Endodermal cell (in vitro differentiated cells): ENCODE measurements at regions not wholly inside any gene's neighbourhood (a gene's known extent, or its start where the extent isn't known, plus 50 kb on each side); places are given as distances from the start of the nearest gene placed in this dataset.

Experiments
- DNase-seq: peaks from one replicate; pipeline ENCODE4 v3.0.0-alpha.2; 2017
- H3K27ac ChIP-seq: 2 replicates; pipeline ENCODE4 v1.5.1; 2013; ENCODE audit warnings: mild to moderate bottlenecking, low read depth, low read length, moderate library complexity
- H3K27me3 ChIP-seq: 2 replicates; pipeline ENCODE4 v1.6.1; 2013; ENCODE audit warnings: mild to moderate bottlenecking, low read length, moderate library complexity; ENCODE audit not compliant: insufficient read depth, control insufficient read depth, poor library complexity, severe bottlenecking
- H3K36me3 ChIP-seq: 2 replicates; pipeline ENCODE4 v1.7.0; 2013; ENCODE audit warnings: mild to moderate bottlenecking, low read length, moderate library complexity; ENCODE audit not compliant: control insufficient read depth, insufficient read depth
- H3K4me1 ChIP-seq: one replicate; pipeline ENCODE4 v1.7.0; 2013; ENCODE audit warnings: low read length; ENCODE audit not compliant: control insufficient read depth, insufficient read depth
- H3K4me3 ChIP-seq: 2 replicates; pipeline ENCODE4 v1.5.1; 2013; ENCODE audit warnings: mild to moderate bottlenecking, low read length, moderate library complexity
- H3K9ac ChIP-seq: 2 replicates; pipeline ENCODE4 v1.6.1; 2013; ENCODE audit warnings: mild to moderate bottlenecking, low read length, moderate library complexity; ENCODE audit not compliant: poor library complexity, severe bottlenecking; ENCODE audit errors: extremely low read depth
- H3K9me3 ChIP-seq: 2 replicates; pipeline ENCODE4 v1.6.1; 2013; ENCODE audit warnings: mild to moderate bottlenecking, low read length, moderate library complexity; ENCODE audit not compliant: control insufficient read depth
- H3K27ac Mint-ChIP-seq: 2 replicates; pipeline ENCODE4 v1.8.0; 2020; ENCODE audit warnings: mixed read lengths
- H3K27me3 Mint-ChIP-seq: 2 replicates; pipeline ENCODE4 v1.8.0; 2021; ENCODE audit warnings: mild to moderate bottlenecking, mixed read lengths; ENCODE audit not compliant: insufficient read depth
- H3K36me3 Mint-ChIP-seq: 2 replicates; pipeline ENCODE4 v1.8.0; 2020; ENCODE audit warnings: low read depth, mixed read lengths
- H3K4me1 Mint-ChIP-seq: 2 replicates; pipeline ENCODE4 v1.8.0; 2020; ENCODE audit warnings: mixed read lengths
- H3K4me3 Mint-ChIP-seq: 2 replicates; pipeline ENCODE4 v1.8.0; 2020; ENCODE audit warnings: mild to moderate bottlenecking, moderate library complexity, mixed read lengths
- H3K9me3 Mint-ChIP-seq: 2 replicates; pipeline ENCODE4 v1.8.0; 2020; ENCODE audit warnings: mild to moderate bottlenecking, mixed read lengths
- WGBS, 2 experiments: methylation state at CpG; one replicate each; pipeline versions ENCODE4 v1.1.5 to v1.1.7; 2013; ENCODE audit warnings: missing lambda C conversion rate in 2 of 2, mixed read lengths in 1 of 2; ENCODE audit not compliant: insufficient coverage in 1 of 2, insufficient read length in 1 of 2; 5-methylcytosine and 5-hydroxymethylcytosine counted together
- TF ChIP-seq, protein P1 (sequence below): fragments of 200-600 bp; sonication (generic); conservative IDR thresholded peaks from 2 replicates; pipeline ENCODE4 v1.5.0; 2021; ENCODE audit warnings: antibody characterized with exemption, mild to moderate bottlenecking

DNA sequence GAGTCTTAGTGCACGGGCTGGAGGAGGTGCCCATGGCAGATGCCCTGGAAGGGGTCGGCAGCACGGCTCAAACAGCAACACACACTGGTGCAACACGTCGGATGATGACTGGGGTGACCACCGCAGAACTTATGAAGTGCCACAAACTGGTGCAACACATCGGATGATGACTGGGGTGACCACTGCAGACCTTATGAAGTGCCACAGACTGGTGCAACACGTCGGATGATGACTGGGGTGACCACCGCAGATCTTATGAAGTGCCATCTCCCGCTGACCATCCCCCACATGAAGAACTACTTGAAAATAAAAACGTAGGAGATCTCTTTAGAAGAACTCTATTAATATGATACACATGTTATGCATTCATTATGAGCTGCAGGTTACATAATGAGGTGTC, 218.3 kb downstream of the TBXT start:
- H3K4me1 ChIP-seq, result no peaks in the 10 kb centered on the region
- no peak overlapping the region for H3K4me3 ChIP-seq
- TF ChIP-seq, protein P1, sequence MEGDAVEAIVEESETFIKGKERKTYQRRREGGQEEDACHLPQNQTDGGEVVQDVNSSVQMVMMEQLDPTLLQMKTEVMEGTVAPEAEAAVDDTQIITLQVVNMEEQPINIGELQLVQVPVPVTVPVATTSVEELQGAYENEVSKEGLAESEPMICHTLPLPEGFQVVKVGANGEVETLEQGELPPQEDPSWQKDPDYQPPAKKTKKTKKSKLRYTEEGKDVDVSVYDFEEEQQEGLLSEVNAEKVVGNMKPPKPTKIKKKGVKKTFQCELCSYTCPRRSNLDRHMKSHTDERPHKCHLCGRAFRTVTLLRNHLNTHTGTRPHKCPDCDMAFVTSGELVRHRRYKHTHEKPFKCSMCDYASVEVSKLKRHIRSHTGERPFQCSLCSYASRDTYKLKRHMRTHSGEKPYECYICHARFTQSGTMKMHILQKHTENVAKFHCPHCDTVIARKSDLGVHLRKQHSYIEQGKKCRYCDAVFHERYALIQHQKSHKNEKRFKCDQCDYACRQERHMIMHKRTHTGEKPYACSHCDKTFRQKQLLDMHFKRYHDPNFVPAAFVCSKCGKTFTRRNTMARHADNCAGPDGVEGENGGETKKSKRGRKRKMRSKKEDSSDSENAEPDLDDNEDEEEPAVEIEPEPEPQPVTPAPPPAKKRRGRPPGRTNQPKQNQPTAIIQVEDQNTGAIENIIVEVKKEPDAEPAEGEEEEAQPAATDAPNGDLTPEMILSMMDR, result no peak
- no peaks in the 10 kb centered on the region for H3K9me3 ChIP-seq
- Mint-ChIP-seq H3K27me3 (peaks cover 19% of the 10 kb centered on the region), H3K4me3 (no peak overlapping the region), H3K4me1 (no peaks in the 10 kb centered on the region), H3K9me3 (no peaks in the 10 kb centered on the region), H3K27ac (no peak overlapping the region), H3K36me3 (no peaks in the 10 kb centered on the region)
- no peak for DNase-seq
- no peak overlapping the region for H3K9ac ChIP-seq
- WGBS, 2 experiments, result 94 to 97% methylated on average over 7 to 12 of the region's 12 CpGs
- H3K27ac ChIP-seq, result no peak overlapping the region
- peaks cover 9% of the 10 kb centered on the region for H3K27me3 ChIP-seq
- H3K36me3 ChIP-seq, result no peaks in the 10 kb centered on the region

DNA sequence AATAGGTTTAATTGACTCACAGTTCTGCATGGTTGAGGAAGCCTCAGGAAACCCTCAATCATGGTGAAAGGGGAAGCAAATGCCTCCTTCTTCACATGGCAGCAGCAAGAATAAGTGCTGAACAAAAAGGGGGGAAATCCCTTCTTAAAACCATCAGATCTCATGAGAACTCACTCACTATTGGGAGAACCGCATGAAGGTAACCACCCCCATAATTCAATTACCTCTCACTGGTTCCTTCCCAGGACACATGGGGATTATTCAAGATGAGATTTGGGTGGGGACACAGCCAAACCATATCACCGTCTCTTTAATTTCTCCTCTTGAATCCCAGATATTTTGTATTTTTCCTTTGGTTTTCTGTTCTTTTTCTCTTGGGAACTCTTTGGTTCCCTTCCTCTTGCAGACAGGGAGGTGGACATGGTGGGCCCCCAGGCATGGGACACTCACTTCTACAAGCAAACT, 223.6 kb downstream of the TBXT start:
- TF ChIP-seq, protein P1, result no peak
- Histone ChIP-seq H3K27ac (no peak overlapping the region), H3K36me3 (no peaks in the 10 kb centered on the region), H3K9ac (no peak overlapping the region), H3K9me3 (no peaks in the 10 kb centered on the region), H3K4me1 (no peaks in the 10 kb centered on the region), H3K4me3 (no peak overlapping the region), H3K27me3 (no peaks in the 10 kb centered on the region)
- WGBS, 2 experiments, result 94 to 100% methylated on average over 1 to 2 of the region's 2 CpGs
- H3K27me3 Mint-ChIP-seq, result peaks cover 12% of the 10 kb centered on the region
- H3K4me1 Mint-ChIP-seq, result no peaks in the 10 kb centered on the region
- H3K9me3 Mint-ChIP-seq, result peaks cover 4% of the 10 kb centered on the region
- no peak overlapping the region for H3K27ac Mint-ChIP-seq
- H3K36me3 Mint-ChIP-seq, result no peaks in the 10 kb centered on the region
- no peak for DNase-seq
- no peak overlapping the region for H3K4me3 Mint-ChIP-seq

DNA sequence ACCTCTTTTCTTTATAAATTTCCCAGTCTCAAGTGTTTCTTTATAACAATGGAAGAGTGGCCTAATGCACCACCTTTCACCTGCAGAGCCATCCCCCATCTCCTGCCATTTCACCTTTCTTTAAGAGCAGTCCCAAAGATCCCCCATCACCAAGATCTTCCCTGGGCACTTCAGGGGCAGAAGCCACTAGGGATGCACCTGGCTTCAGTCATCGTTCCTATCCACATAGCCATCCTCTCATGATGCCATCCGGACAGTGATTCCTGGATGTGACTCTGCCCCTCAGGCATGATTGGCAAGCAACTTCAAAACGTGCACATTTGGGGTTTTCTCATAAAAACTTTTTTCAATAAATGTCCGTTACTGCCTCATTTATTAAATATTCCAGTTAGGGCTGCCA, 225.9 kb downstream of the TBXT start:
- Histone ChIP-seq H3K36me3 (no peaks in the 10 kb centered on the region), H3K9ac (no peak overlapping the region), H3K4me1 (no peaks in the 10 kb centered on the region), H3K27me3 (peaks cover 2% of the 10 kb centered on the region), H3K4me3 (no peak overlapping the region), H3K27ac (no peak overlapping the region), H3K9me3 (no peaks in the 10 kb centered on the region)
- Mint-ChIP-seq H3K4me3 (no peak overlapping the region), H3K27ac (no peak overlapping the region), H3K27me3 (peaks cover 22% of the 10 kb centered on the region), H3K36me3 (no peaks in the 10 kb centered on the region), H3K4me1 (peaks cover 6% of the 10 kb centered on the region), H3K9me3 (peaks cover 4% of the 10 kb centered on the region)
- DNase-seq, result no peak
- 86 to 90% methylated on average over 4 of the region's 4 CpGs for WGBS, 2 experiments
- TF ChIP-seq, protein P1, result no peak
